Left forelimb (tissue), 1 donor: ENCODE measurements at regions not wholly inside any gene's neighbourhood (a gene's known extent, or its start where the extent isn't known, plus 50 kb on each side); places are given as distances from the start of the nearest gene placed in this dataset.

Experiments used
- DNase-seq: peaks from one replicate; pipeline ENCODE4 v3.0.0-alpha.2; 2018; ENCODE audit warnings: low spot score

DNA sequence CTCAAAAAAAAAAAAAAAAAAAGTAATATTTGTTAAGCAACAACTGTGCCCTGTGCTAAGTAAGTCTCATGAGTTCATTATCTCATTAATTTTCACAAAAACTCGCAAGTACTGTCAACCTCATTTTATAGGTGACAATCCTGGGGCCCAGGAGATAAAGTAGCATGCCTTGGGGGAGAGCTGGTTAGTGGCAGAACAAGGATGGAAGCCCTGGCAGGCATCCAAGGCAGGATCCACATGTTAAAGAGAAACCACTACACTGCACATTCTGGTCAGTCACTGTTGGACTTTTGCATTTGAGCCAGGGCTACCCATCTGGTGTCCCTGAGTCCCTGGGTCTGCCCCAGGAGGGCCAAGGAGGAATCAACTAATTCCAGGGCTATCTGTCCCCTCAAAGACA, 54.6 kb downstream of the ZFP36L2 start:
- no peak for DNase-seq

DNA sequence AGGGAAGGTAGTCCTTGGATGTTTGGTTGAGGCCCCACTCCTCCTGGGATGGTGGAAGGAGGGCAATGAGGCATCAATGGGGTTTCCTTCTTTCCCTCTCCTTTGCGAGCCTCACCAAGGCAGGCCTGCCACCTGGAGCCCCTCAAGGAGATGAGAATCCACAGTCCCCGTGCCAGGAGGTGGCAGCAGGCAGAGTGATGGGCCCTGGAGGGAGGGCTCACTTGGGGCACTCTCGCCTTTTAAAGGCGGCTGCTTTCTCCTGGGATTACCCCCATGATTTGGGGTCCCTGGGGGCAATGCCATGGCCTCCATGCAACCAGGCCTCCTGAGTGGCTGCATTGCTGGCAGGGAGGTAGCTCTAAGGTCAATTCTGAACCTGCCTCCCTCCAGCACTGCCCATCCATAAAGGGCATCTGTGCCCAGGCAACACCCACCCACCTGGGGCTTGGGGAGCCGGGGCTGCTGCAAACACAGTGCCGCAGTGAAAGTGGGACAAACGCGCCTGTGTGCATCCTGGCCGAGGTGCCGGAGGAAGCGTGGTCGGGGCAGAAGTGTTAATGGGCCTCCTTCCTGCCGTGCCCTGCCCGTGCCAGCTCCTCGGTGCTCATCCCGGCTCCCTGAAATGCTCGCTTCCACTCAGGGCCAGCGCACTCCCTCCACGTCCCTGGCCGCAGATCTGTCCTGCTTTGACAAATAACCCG, 55.9 kb downstream of the ZFP36L2 start:
- DNase-seq: no peak

DNA sequence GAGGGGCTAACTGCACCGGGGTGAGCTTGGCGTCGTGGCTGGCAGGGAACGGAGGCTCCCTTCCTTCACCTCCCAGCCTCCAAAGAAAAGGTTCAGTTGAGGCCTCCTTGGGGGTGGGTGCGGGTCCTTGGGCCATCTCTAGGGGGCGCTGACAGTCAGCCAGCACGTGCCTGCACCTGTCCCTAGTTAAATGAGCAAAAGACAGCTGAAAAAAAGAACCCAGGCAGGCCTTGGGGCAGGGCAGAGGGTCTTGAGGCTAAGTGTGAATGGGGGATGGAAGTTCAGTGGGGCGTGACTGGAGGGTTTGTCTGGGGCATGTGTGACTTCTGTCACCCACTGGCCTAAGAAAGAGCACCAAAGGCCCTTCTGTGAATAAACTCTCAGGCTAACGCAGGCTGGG, 56.4 kb downstream of the ZFP36L2 start:
- no peak for DNase-seq

DNA sequence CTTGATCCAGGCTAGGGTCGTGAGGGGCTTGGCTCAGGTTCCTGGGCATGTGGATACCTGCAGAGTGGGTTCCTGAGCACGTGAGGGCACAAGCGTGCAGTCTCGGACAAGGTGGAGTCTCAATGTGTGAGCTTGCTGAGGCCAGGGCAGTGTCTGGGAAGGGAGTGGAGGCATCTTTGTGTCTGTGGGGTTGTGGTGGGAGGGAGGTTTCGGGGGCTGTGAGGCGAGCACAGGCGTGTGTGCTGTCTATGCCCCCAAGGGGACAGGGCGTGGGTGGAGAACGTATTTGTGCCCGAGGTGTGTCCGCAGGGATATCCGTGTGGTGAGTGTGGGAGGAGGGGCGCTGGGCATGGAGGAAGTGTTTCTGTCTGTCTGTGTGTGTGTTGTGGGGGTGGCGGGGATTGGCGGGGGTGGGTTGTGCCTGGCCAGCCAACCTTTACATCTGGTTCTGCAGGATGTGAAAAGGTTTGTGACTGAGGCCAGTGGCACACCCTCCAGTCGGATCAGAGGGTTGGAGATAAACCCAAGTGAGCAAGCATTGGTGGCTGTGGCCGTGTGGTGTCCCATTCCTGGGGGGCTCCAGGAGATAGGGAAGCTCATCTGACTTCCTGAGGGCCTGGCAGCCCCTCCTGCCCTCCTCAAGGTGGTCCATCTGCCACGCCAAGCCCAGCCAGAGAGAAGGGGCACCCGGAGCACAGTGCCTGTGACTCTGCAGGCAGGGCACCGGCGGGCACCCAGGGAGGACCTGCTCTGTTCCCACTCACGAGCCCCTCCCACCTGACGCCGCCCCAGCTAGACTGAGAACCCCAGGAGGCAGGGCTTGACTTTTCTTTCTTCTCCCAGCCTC, 57.1 kb downstream of the ZFP36L2 start:
- no peak for DNase-seq

DNA sequence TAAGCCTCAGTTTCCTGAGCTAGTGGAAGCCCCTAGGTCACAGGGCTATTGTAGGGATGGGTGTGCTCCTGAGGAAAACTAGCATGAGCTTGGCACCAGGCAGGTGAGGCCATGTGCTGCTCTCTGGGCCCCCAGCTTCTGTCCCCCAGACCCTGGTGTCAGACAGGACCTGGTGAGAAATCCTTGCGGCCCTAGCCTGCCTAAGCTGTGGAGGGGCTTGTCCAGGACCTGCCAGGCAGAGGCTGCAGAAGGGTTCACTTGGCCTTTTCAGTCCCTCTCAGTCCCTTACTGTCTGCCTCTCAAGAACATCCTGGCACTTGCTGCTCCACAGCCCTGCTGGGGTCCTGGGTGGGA, 58.4 kb downstream of the ZFP36L2 start:
- DNase-seq: no peak

DNA sequence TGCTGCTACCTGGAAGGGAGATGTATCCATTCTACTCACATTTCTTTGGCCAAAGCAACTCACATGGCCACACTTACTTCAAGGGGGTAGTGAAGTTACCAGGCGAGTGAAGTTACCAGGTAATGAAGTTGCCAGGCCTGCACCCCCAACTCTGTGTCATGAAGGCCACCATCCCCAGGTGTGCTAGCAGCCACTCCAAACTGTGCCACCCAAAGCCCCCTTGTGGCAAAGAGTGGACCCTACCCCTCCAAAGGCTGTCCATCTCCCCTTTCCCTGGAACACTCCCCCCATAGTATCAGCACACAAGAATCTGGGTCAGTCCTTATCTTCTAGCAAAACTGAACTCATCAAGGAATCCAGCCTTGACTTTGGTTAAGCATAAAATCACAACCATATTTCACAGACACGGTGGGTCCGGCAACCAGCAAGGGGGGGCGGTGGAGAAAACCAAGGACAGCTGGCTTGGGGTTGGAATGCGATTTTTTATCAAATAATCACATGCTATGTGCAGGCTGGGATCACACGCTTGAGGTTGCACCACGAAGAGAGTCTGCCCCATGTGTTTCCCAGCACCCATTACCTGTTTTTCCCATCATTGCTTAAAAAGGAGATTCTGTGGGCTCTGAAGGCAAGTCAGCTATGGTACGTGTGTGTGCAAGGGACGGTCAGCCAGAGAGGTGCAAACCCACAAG, 60.9 kb downstream of the ZFP36L2 start:
- DNase-seq: no peak

DNA sequence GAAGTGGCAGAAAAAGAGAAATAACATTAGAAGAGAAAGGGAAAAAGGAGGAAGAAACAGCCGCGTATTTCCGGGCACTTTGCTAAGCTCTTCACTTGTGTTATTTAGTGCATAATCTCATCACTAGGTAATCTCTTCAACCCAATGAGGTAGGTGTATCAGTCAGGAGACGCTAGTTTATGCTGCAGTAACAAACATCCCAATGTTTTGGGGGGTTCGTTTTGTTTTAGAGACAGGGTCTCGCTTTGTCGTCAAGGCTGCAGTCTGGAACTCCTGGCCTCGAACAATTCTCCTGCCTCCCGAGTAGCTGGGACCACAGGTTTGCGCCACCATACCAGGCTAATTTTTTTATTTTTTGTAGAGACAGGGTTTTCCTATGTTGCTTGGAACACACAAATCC, 61.7 kb downstream of the ZFP36L2 start:
- DNase-seq: no peak

DNA sequence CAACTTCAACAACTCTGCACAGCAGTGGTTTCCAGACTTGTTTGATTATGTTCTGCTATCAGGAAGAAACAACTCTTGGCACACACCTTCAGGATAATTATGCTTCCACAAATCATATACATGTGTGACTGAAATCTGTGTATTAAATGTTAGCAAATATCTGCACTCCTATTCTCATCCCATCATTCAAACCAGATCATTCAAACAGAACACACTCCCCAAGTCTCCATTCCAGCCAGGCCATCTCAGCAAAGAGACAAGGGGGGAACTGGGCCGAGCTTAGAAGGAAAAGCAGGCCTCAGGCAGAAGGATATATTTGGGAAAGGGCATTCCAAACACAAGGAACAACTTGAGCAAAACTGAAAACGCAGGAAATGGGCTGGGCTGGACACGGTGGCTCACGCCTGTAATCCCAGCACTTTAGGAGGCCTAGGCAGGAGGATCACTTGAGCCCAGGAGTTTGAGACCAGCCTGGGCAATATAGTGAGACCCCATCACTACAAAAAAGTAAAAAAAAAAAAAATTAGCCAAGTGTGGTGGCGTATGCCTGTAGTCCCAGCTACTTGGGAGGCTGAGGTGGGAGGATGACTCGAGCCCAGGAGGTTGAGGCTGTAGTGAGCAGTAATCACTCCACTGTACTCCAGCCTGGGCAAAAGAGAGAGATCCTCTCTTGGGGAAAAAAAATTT, 62.7 kb downstream of the ZFP36L2 start:
- DNase-seq: no peak

DNA sequence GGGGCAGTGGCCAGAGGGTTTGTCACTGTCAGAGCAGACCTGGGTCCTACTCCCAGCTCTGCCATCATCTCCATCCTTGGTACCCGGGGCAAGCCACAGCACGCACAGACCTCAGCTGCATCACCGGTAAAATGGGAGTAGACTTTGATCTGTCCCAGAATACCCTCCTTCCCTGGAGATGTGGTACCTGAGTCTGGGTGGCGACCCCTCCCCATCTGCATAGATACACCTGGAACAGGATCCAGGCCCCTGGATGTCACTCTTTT, 64.0 kb downstream of the ZFP36L2 start:
- no peak for DNase-seq

DNA sequence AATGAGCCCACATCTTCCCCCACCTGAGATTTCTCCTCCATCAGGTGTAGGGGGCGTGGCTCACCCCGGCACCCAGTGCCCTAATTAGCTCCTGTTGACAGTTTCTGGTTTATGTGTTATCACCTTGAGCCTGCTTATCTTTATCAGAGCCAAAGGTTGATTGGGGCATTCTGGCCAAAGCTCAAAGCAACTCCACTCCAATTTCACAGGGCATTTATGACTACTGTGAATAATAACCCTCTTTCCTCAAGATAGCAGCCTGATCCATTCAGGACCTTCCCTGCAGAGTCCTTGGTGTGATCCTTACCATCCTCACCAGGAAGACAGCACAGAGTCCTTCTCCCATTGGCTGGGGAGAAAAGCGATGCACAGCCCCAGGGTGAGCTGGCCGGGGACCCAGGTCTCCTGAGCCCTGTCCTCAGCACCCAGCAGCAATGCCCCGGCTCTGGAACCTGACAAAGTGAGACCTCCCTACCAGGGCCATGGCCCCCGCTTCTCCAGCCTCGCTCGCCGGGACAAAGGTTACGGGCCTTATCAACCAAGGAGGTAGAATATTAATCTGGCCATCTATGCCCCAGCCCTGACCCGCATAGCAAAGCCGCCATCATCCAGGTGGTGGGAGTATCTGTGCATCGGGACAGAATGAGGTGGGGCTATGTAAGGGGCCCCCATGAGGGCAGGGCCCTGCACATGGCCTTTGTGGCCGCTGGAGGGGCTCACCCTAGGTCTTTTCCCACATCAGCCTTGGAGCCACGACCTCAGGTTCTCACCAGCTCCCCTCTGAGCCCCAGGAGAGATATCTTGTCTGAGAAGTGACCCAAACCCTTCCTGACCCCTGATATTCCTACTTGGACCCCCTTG, 64.5 kb downstream of the ZFP36L2 start:
- DNase-seq: no peak

DNA sequence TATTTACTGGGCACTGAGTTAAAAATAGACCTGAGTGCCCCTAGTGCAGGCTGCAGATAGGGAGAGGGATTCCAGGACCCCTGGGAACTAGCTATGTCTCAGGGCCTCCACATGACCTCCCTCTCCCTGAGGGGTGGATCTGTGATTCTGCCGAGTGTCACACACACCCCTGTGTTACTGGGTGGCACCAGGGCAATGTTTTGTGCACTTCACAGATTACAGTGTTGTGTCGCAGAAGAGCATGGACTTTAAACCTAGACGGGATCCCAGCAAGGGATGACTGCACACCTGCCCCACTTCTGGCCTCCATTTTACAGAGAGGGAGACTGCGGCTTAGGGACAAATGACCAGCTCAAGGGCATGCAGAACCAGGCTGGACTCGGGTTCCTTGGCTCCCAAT, 65.6 kb downstream of the ZFP36L2 start:
- no peak for DNase-seq

DNA sequence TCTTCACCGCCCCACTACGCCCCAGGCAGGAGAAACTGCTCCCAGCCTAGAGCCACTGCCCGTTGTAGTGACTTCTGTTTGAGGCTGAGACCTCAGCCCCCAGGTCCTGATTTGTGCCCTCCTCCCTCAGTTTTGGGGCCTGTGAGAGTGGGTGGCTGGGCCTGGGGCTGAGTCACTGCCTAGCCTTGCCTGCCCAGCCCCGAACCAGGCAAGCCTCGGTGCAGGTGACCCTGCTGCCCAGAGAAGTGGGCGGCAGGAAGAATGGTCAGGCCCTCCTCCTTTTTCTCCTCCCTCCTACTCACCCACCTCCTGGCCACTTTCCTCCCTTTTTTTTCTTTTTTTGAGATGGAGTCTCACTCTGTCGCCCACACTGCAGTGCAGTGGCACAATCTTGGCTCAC, 66.6 kb downstream of the ZFP36L2 start:
- DNase-seq: no peak

DNA sequence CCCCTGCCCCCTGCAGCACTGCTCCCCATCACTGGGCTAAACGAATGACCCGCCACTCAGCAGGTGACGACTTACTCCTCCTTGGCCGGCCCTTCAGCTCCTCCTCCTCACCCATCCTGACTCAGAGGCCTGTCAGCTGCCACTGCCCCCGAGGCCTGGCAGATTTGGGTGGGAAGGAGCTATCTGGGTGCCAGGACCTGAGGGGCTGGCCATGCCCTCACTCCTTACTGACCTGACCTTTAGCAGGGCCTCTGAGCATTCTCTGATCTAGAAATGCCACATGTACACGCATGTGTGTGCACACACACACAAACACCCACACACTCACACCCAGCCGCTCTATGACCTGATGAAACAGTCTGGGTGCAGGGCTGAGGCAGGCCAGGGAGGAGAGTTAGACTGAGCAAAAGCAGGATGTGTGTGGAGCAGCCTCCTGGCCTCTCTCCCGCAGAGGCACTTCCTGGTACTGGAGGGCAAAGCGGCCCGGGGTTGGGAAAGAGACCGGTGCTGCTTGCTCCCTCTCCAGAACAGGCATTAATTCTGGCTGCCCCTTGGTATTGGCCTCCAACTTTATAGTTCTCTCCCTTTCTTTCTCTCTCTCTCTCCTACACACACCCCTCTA, 68.0 kb downstream of the ZFP36L2 start:
- no peak for DNase-seq

DNA sequence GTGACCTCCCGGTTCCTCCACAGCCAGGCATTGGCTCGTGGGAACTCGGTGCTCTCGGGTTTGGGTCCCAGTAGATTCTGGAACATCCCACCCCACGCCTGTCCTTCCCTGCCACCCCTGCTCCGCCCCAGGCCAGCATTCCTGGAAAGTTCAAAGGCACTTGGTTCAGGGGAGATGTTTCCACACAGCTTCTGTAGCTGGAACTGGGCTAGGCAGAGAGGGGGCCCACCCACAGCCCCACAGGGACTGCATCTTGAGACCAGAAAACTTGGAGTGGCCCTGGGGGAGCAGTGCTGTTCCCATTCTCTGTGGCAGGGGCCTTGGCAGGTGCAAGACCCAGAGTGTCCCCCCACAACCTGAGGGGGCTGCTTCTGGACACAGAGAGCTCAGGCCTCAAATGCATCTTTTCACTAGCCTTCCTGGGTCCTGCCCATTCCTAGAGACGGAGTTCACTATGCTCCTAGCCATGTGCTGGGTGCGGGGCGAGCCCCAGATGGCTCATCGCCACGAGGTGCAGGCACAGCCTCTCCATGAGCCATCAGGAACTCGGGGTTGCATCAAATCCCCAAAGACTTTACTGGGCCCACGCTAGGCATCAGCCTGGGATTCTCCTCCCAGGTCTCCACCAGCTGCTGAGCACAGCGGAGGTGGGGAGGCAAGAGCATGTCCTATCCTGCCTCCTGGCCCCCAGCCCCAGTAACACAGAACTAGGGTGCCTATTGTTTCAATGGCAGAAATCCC, 68.7 kb downstream of the ZFP36L2 start:
- no peak for DNase-seq

DNA sequence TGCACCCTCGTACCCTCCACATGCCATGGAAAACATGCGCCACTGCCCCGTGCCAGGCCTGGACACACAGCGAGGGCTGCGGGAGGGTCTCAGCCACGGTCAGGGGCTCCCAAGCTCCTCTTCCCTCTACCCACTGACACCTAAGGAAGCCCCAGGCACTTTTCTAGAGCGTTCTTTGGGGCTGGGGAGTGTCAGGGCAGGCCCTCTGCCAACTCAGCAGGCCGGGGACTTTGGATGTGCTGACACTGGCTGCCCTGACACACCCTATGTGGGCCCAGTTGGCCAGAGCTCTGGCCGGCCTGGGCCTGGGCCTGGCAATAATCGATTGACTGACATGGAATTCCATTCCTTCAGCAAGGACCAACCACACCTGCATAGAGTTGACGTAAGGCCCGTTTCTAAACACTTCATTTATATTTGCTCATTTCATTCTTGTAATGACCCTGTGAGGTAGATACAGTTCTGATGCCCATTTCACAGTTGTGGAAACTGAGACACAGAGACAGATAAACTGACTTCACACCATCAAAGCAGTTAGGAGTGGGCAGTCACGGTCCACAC, 70.5 kb downstream of the ZFP36L2 start:
- no peak for DNase-seq

DNA sequence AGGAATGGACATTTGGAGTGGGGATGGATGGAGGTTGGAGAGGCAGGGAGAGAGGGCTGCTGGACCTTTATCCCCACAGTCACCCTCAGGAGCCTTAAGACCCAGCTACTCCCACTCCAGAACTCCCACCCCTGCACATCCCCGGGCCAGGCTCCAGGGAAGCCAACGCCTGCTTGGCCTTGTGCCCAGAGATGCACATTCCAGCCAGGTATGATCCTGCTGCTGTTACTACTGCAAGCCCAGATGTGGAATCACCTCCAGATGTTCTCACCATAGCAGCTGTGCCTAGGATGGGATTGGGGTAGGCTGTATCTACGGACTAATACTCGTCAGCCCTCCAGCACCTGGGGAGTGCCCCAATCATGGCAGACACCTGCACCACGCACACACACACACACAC, 71.7 kb downstream of the ZFP36L2 start:
- DNase-seq: no peak

DNA sequence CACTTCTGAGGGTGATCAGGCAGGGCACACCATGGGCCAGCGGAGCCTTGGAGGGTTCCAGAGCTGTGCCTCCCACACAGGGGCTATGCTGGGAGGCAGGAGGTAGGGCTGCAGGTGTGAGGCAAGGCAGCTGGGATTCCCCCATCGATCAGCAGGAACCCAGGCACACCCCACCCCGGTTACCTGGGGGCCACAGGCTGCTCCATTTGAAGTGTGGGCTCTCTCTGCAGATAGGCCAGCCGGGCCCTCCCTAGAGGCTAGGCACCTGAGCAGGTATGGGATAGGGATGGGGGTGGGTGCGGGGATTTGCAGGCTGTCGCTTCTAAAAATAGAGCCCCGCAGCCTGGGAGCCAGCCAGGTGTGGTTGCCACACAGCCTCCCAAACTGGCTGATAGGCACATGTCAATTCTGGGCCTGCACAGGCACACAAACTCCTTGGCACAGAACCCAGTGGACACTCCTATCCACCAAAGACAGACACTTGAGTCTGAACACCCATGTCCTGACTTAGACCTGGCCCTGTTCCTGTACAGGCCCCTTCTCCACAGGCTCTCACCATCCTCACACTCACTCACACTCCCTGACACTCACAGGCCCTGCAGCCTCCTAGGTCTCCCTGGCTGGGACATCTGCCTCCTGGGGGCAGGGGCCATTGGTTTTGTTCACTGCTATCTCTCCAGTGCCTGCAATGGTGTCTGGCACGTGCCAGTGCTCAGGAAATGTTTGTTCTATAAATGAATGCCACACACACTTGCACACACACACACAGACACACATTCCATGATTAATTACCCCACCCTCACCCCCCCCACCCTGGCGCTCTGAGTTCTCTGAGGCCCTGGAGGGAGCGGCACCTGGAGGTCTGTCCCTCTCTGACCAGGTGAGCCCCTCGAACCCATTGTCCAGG, 73.4 kb downstream of the ZFP36L2 start:
- no peak for DNase-seq

DNA sequence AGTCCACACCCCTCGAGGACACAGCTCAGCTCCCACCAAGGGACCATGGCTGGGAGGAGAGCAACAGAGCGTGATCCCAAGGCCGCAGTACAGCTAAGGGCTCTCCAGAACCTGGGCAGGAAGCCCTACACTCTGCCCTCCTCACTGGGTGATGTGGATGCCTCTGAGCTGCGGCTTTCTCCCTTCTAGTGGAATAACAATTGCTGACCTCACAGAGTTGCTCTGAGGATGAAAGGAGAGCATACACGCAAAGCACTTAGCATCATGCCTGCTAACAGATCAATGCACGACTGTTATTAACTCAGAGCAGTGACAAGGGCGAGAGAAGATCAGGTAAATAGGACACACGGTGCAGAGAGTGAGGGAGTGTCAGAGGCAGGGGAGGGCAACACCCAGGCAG, 74.2 kb downstream of the ZFP36L2 start:
- no peak for DNase-seq

DNA sequence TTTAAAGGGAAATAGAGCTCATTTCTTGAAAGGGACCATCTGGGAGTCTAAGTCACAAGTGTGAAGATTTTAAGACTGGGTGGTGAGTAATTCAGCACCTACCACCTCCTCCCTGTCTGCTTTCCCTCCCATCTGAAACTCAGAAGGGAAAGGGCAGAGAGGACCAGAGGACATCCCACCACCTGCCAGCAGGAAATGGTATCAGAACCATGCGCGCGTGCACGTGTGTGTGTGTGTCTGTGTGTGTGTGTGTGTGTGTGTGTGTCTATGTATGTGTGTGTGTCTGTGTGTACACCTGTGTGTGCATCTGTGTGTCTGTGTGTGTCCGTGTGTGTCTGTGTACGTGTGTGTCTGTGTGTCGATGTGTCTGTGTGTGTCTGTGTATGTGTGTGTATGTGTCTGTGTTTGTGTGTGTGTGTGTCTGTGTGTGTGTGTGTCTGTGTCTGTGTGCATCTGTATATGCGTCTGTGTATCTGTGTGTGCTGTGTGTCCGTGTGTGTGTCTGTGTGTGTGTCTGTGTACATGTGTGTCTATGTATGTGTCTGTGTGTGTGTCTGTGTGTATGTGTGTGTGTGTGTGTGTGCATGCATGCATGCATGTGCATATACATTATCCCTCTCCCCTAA, 76.8 kb downstream of the ZFP36L2 start:
- no peak for DNase-seq
